Endodermal cell (in vitro differentiated cells): ENCODE measurements at regions not wholly inside any gene's neighbourhood (a gene's known extent, or its start where the extent isn't known, plus 50 kb on each side); places are given as distances from the start of the nearest gene placed in this dataset.

ENCODE experiments used
- DNase-seq: peaks from one replicate; pipeline ENCODE4 v3.0.0-alpha.2; 2017
- H3K27ac ChIP-seq: 2 replicates; pipeline ENCODE4 v1.5.1; 2013; ENCODE audit warnings: mild to moderate bottlenecking, low read depth, low read length, moderate library complexity
- H3K27me3 ChIP-seq: 2 replicates; pipeline ENCODE4 v1.6.1; 2013; ENCODE audit warnings: mild to moderate bottlenecking, low read length, moderate library complexity; ENCODE audit not compliant: insufficient read depth, control insufficient read depth, poor library complexity, severe bottlenecking
- H3K36me3 ChIP-seq: 2 replicates; pipeline ENCODE4 v1.7.0; 2013; ENCODE audit warnings: mild to moderate bottlenecking, low read length, moderate library complexity; ENCODE audit not compliant: control insufficient read depth, insufficient read depth
- H3K4me1 ChIP-seq: one replicate; pipeline ENCODE4 v1.7.0; 2013; ENCODE audit warnings: low read length; ENCODE audit not compliant: control insufficient read depth, insufficient read depth
- H3K4me3 ChIP-seq: 2 replicates; pipeline ENCODE4 v1.5.1; 2013; ENCODE audit warnings: mild to moderate bottlenecking, low read length, moderate library complexity
- H3K9ac ChIP-seq: 2 replicates; pipeline ENCODE4 v1.6.1; 2013; ENCODE audit warnings: mild to moderate bottlenecking, low read length, moderate library complexity; ENCODE audit not compliant: poor library complexity, severe bottlenecking; ENCODE audit errors: extremely low read depth
- H3K9me3 ChIP-seq: 2 replicates; pipeline ENCODE4 v1.6.1; 2013; ENCODE audit warnings: mild to moderate bottlenecking, low read length, moderate library complexity; ENCODE audit not compliant: control insufficient read depth
- H3K27ac Mint-ChIP-seq: 2 replicates; pipeline ENCODE4 v1.8.0; 2020; ENCODE audit warnings: mixed read lengths
- H3K27me3 Mint-ChIP-seq: 2 replicates; pipeline ENCODE4 v1.8.0; 2021; ENCODE audit warnings: mild to moderate bottlenecking, mixed read lengths; ENCODE audit not compliant: insufficient read depth
- H3K36me3 Mint-ChIP-seq: 2 replicates; pipeline ENCODE4 v1.8.0; 2020; ENCODE audit warnings: low read depth, mixed read lengths
- H3K4me1 Mint-ChIP-seq: 2 replicates; pipeline ENCODE4 v1.8.0; 2020; ENCODE audit warnings: mixed read lengths
- H3K4me3 Mint-ChIP-seq: 2 replicates; pipeline ENCODE4 v1.8.0; 2020; ENCODE audit warnings: mild to moderate bottlenecking, moderate library complexity, mixed read lengths
- H3K9me3 Mint-ChIP-seq: 2 replicates; pipeline ENCODE4 v1.8.0; 2020; ENCODE audit warnings: mild to moderate bottlenecking, mixed read lengths
- CTCF ChIP-seq: fragments of 200-600 bp; sonication (generic); conservative IDR thresholded peaks from 2 replicates; pipeline ENCODE4 v1.5.0; 2021; ENCODE audit warnings: antibody characterized with exemption, mild to moderate bottlenecking
- WGBS, 2 experiments: methylation state at CpG; one replicate each; pipeline versions ENCODE4 v1.1.5 to v1.1.7; 2013; ENCODE audit warnings: missing lambda C conversion rate in 2 of 2, mixed read lengths in 1 of 2; ENCODE audit not compliant: insufficient coverage in 1 of 2, insufficient read length in 1 of 2; 5-methylcytosine and 5-hydroxymethylcytosine counted together

- H3K4me1 Mint-ChIP-seq = peaks cover 3% of the 10 kb centered on the region
- Histone ChIP-seq H3K27me3 (no peaks in the 10 kb centered on the region), H3K9me3 (no peaks in the 10 kb centered on the region), H3K27ac (no peak overlapping the region), H3K36me3 (no peaks in the 10 kb centered on the region), H3K4me3 (no peak overlapping the region), H3K4me1 (no peaks in the 10 kb centered on the region), H3K9ac (no peak overlapping the region)
- no peak overlapping the region for H3K4me3 Mint-ChIP-seq
- TF ChIP-seq CTCF = no peak
- H3K27me3 Mint-ChIP-seq = no peaks in the 10 kb centered on the region
- H3K9me3 Mint-ChIP-seq = no peaks in the 10 kb centered on the region
- H3K36me3 Mint-ChIP-seq = no peaks in the 10 kb centered on the region
- no peak overlapping the region for H3K27ac Mint-ChIP-seq
- no peak for DNase-seq
- WGBS, 2 experiments = 79% methylated on average over 1 of the region's 1 CpG; no CpG with 5 or more reads in 1 of the 2 experiments
These were observed 915.5 kb upstream of the EPHA5 start for GRCh38 chr4:66585767-66586166.

DNA sequence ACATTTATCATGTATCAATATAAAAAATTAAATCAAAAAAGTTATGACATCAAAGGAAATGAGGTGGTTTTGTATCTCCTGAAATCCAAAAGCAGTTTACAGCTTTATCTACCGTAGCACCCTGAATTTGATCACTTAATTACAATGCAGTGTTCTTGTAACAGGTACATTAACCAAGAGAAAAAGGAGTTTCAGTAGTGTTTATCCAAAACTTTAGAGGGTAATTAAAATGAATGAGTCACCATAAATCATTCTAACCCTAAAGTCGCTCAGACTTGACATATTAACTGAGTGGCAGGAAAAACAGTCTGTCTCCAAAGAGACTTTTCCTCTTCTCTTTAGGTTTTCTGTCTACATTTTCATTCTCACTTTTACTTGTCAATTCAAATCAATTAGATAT is 907.6 kb upstream of the EPHA5 start:
- no peak overlapping the region for H3K4me3 Mint-ChIP-seq
- no peaks in the 10 kb centered on the region for H3K36me3 Mint-ChIP-seq
- no peaks in the 10 kb centered on the region for H3K36me3 ChIP-seq
- H3K27me3 ChIP-seq = no peaks in the 10 kb centered on the region
- no peaks in the 10 kb centered on the region for H3K27me3 Mint-ChIP-seq
- 45 to 80% methylated on average over 1 to 2 of the region's 2 CpGs for WGBS, 2 experiments
- H3K4me1 Mint-ChIP-seq = peaks cover 6% of the 10 kb centered on the region
- H3K4me1 ChIP-seq = no peaks in the 10 kb centered on the region
- no peak for DNase-seq
- no peak for TF ChIP-seq CTCF
- H3K27ac Mint-ChIP-seq = no peak overlapping the region
- no peak overlapping the region for H3K27ac ChIP-seq
- H3K4me3 ChIP-seq = no peak overlapping the region
- no peak overlapping the region for H3K9ac ChIP-seq
- H3K9me3 ChIP-seq = no peaks in the 10 kb centered on the region
- no peaks in the 10 kb centered on the region for H3K9me3 Mint-ChIP-seq

GRCh38 chr4:66575008-66575696 is 904.9 kb upstream of the EPHA5 start:
- Histone ChIP-seq H3K9me3 (no peaks in the 10 kb centered on the region), H3K4me1 (no peaks in the 10 kb centered on the region), H3K36me3 (no peaks in the 10 kb centered on the region), H3K27me3 (no peaks in the 10 kb centered on the region), H3K27ac (no peak overlapping the region), H3K4me3 (no peak overlapping the region), H3K9ac (no peak overlapping the region)
- Mint-ChIP-seq H3K27ac (no peak overlapping the region), H3K27me3 (no peaks in the 10 kb centered on the region), H3K9me3 (no peaks in the 10 kb centered on the region), H3K4me3 (no peak overlapping the region), H3K4me1 (peaks cover 6% of the 10 kb centered on the region), H3K36me3 (no peaks in the 10 kb centered on the region)
- DNase-seq = no peak
- TF ChIP-seq CTCF = no peak
- WGBS, 2 experiments = 93% methylated on average over 3 to 11 of the region's 11 CpGs
